ENCODE measurements at regions not wholly inside any gene's neighbourhood (a gene's known extent, or its start where the extent isn't known, plus 50 kb on each side); places are given as distances from the start of the nearest gene placed in this dataset.

DNA sequence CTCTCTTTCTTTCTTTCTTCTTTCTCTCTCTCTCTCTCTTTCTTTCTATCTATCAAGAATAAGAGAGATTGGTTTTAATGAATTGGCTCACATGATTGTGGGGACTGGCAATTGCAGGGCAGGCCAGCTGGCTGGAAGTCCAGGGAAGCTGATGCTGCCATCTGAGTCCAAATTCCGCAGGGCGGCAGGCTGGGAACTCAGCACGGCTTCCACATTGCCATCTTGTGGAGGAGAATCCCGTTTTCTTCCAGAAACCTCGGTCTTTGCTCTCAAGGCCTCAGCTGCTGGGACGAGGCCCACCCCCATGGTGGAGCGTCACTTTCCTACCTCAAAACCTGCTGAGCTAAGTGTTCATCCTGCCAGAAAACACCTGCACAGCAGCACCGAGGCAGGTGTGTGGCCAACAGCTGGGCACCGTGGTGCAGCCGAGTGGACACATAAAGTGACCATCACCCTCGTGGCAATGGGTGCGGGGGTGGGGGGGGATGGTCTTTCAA lies 58.8 kb upstream of the SLCO4A1 start:
- DNase-seq: no peak

DNA sequence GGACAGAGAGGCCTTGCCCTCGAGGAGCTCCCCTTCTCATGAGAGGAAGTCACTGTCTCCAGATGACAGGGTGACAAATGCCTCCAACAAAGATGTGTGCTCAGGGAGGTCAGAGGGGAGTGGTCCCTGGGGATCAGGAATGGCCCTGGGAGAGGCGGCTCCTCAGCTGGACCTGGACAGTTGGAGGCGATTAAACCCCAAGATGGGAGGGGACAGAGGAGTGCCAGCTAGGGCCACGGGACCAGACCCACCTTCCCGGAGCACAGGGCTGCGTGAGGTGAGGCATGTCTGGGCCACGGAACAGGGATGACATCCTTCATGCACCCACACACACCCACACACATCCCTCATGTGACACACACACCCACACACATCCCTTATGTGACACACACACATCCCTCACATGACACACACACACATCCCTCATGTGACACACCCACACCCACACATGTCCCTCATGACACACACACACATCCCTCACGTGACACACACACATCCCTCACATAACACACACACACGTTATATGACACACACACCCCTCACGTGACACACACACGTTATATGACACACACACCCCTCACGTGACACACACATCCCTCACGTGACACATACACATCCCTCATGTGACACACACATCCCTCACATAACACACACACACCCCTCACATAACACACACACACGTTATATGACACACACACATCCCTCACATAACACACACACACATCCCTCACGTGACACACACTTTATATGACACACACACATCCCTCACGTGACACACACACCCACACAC lies 57.4 kb upstream of the SLCO4A1 start:
- no peak for DNase-seq

GRCh38 chr20:62585461-62585970 lies 56.8 kb upstream of the SLCO4A1 start:
- DNase-seq: no peak

DNA sequence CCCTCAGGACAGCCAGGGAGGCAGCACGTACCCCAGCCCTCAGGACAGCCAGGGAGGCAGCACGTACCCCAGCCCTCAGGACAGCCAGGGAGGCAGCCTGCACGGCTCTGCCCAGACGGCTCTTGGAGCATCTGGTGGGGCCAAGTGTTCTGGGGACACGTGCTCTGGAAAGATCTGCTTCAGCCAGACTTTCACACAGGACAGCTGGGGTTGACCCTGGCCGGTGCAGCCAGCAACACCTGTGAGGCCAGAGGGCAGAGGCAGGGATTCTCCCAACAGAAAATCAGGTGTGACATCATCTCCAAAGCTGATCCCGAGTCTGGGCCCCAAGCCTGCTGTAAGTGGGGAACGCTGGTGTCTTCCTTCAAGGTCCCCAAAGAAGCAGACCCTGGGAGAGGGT lies 55.5 kb upstream of the SLCO4A1 start:
- no peak for DNase-seq

- no peak for DNase-seq
Measured at GRCh38 chr20:62587757-62588402, 54.4 kb upstream of the SLCO4A1 start.

DNA sequence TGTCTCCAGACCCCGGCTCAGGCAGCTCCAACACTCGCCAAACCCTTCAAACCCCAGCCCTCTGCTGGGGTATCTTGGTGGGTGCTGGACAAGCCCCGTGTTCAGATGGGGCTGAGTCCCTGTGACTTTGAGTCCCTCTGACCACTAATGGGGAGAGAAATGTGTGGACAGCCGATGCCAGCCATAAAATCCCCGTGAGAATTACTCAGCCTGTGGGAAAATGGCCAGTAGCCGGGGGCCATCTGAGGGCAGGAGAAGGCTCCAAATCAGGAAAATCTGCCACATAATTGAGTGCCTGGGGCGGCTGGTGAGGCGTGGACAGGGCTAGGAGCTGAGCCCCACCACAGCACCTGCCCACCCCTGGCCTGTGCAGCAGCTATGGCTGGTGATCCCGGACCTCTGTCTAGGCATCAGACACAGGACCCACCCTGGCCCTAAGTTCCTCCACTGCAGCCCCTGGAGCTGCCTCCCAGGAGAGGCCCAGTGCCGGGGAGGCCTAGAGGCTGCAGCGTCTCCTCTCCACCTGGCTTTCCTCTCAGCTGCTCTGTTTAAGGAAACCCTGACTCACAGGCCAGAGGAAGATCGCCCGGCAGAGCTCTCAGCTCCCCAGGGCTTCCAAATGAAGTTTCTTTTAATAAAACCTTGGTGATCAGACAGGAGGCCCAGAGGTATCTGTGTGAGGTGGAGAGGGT lies 53.7 kb upstream of the SLCO4A1 start:
- no peak for DNase-seq

GRCh38 chr20:62589150-62589498 lies 53.2 kb upstream of the SLCO4A1 start:
- DNase-seq: no peak

- DNase-seq: no peak
Measured at GRCh38 chr20:62589720-62590119, 52.6 kb upstream of the SLCO4A1 start.

- no peak for DNase-seq
Measured at GRCh38 chr20:62590309-62591121, 51.8 kb upstream of the SLCO4A1 start.

- DNase-seq: no peak
Measured at GRCh38 chr20:62591122-62591468, 51.2 kb upstream of the SLCO4A1 start.

GRCh38 chr20:62591591-62591990 lies 50.7 kb upstream of the SLCO4A1 start:
- DNase-seq: no peak

Data from CD4-positive, alpha-beta T cell treated with Interleukin-17A for 4 hours (primary cell).